H9 (cell line): ENCODE measurements at regions not wholly inside any gene's neighbourhood (a gene's known extent, or its start where the extent isn't known, plus 50 kb on each side); places are given as distances from the start of the nearest gene placed in this dataset.

Experiments used
- DNase-seq: peaks from one replicate; pipeline ENCODE4 v3.0.0-alpha.2; 2017
- H2AFZ ChIP-seq: one replicate; pipeline ENCODE4 v1.6.1; 2013; ENCODE audit warnings: mild to moderate bottlenecking, low read length, control low read depth, moderate library complexity
- H2AK5ac ChIP-seq: 2 replicates; pipeline ENCODE4 v1.6.1; 2013; ENCODE audit warnings: low read length, control low read depth, mixed read lengths; ENCODE audit not compliant: insufficient read length
- H2BK120ac ChIP-seq: one replicate; pipeline ENCODE4 v1.6.1; 2013; ENCODE audit warnings: low read depth, mild to moderate bottlenecking, low read length, control low read depth, inconsistent platforms; ENCODE audit not compliant: poor library complexity, severe bottlenecking
- H2BK12ac ChIP-seq: 2 replicates; pipeline ENCODE4 v1.6.1; 2013; ENCODE audit warnings: low read length, control low read depth, mixed read lengths, low read depth; ENCODE audit not compliant: insufficient read length
- H2BK15ac ChIP-seq: 2 replicates; pipeline ENCODE4 v1.6.1; 2013; ENCODE audit warnings: low read depth, low read length, control low read depth
- H2BK20ac ChIP-seq: one replicate; pipeline ENCODE4 v1.6.1; 2013; ENCODE audit warnings: low read depth, mild to moderate bottlenecking, low read length, control low read depth, inconsistent platforms; ENCODE audit not compliant: poor library complexity, severe bottlenecking
- H2BK5ac ChIP-seq: 2 replicates; pipeline ENCODE4 v1.6.1; 2013; ENCODE audit warnings: low read length, control low read depth, mixed read lengths; ENCODE audit not compliant: insufficient read length
- H3K14ac ChIP-seq: 2 replicates; pipeline ENCODE4 v1.6.1; 2013; ENCODE audit warnings: low read length, control low read depth; ENCODE audit not compliant: insufficient read depth
- H3K18ac ChIP-seq: 2 replicates; pipeline ENCODE4 v1.6.1; 2013; ENCODE audit warnings: low read depth, mild to moderate bottlenecking, mixed read lengths, low read length, control low read depth; ENCODE audit not compliant: insufficient read length
- H3K23ac ChIP-seq: 2 replicates; pipeline ENCODE4 v1.6.1; 2013; ENCODE audit warnings: low read length, control low read depth, mixed read lengths, low read depth; ENCODE audit not compliant: insufficient read length
- H3K23me2 ChIP-seq: 2 replicates; pipeline ENCODE4 v1.6.1; 2013; ENCODE audit warnings: low read depth, mild to moderate bottlenecking, mixed read lengths, low read length, control low read depth; ENCODE audit not compliant: insufficient read length, poor library complexity, severe bottlenecking
- H3K27ac ChIP-seq: 2 replicates; pipeline ENCODE4 v1.5.1; 2013; ENCODE audit warnings: low read length, control low read depth, mixed read lengths, low read depth; ENCODE audit not compliant: insufficient read length
- H3K27me3 ChIP-seq: 2 replicates; pipeline ENCODE4 v1.6.1; 2013; ENCODE audit warnings: low read length, control low read depth, inconsistent platforms; ENCODE audit not compliant: insufficient read depth
- H3K4ac ChIP-seq: 2 replicates; pipeline ENCODE4 v1.6.1; 2013; ENCODE audit warnings: low read depth, mild to moderate bottlenecking, control low read depth, inconsistent platforms, low read length, moderate library complexity
- H3K4me1 ChIP-seq: 2 replicates; pipeline ENCODE4 v1.6.1; 2013; ENCODE audit warnings: low read length, control low read depth, inconsistent platforms; ENCODE audit not compliant: insufficient read depth
- H3K4me2 ChIP-seq: 2 replicates; pipeline ENCODE4 v1.6.1; 2013; ENCODE audit warnings: low read length, control low read depth, mixed read lengths; ENCODE audit not compliant: insufficient read length, insufficient read depth
- H3K56ac ChIP-seq: 2 replicates; pipeline ENCODE4 v1.6.1; 2013; ENCODE audit warnings: low read depth, mild to moderate bottlenecking, mixed read lengths, low read length, control low read depth; ENCODE audit not compliant: insufficient read length
- H3K79me1 ChIP-seq: 2 replicates; pipeline ENCODE4 v1.6.1; 2013; ENCODE audit warnings: low read depth, mild to moderate bottlenecking, moderate library complexity, low read length, control low read depth, inconsistent platforms; ENCODE audit not compliant: insufficient read depth, poor library complexity, severe bottlenecking
- H3K79me2 ChIP-seq: 2 replicates; pipeline ENCODE4 v1.6.1; 2013; ENCODE audit warnings: low read length, control low read depth, inconsistent platforms; ENCODE audit not compliant: insufficient read depth
- H3K9ac ChIP-seq: 2 replicates; pipeline ENCODE4 v1.6.1; 2013; ENCODE audit warnings: low read length, control low read depth, mixed read lengths; ENCODE audit not compliant: insufficient read length; ENCODE audit errors: extremely low read depth
- H3K9me3 ChIP-seq: one replicate; pipeline ENCODE4 v1.6.1; 2013; ENCODE audit warnings: low read depth, low read length, inconsistent platforms; ENCODE audit not compliant: control insufficient read depth
- H3T11ph ChIP-seq: one replicate; pipeline ENCODE4 v1.6.1; 2013; ENCODE audit warnings: mild to moderate bottlenecking, low read length, control low read depth, inconsistent platforms
- H4K20me1 ChIP-seq: one replicate; pipeline ENCODE4 v1.6.1; 2013; ENCODE audit not compliant: control insufficient read depth, insufficient read length, insufficient read depth
- H4K5ac ChIP-seq: 2 replicates; pipeline ENCODE4 v1.6.1; 2013; ENCODE audit warnings: low read depth, mild to moderate bottlenecking, mixed read lengths, low read length, control low read depth; ENCODE audit not compliant: insufficient read length
- H4K8ac ChIP-seq: replicated peaks from 2 replicates; pipeline ENCODE4 v1.6.1; 2013; ENCODE audit warnings: low read length, control low read depth, mixed read lengths, low read depth; ENCODE audit not compliant: insufficient read length
- H4K91ac ChIP-seq: 2 replicates; pipeline ENCODE4 v1.6.1; 2013; ENCODE audit warnings: low read depth, mild to moderate bottlenecking, moderate library complexity, mixed read lengths, low read length, control low read depth; ENCODE audit not compliant: insufficient read length
- H3K27ac Mint-ChIP-seq, 3 experiments: 2 replicates in 2 of 3; 3 replicates in 1 of 3; pipeline ENCODE4 v1.8.0; 2020 to 2021; ENCODE audit warnings: mixed read lengths in 3 of 3, mild to moderate bottlenecking in 1 of 3, moderate library complexity in 1 of 3
- H3K27me3 Mint-ChIP-seq: 2 replicates; pipeline ENCODE4 v1.8.0; 2021; ENCODE audit warnings: low read depth, mild to moderate bottlenecking, moderate library complexity, mixed read lengths
- H3K36me3 Mint-ChIP-seq, 3 experiments: 2 replicates in 2 of 3; 3 replicates in 1 of 3; pipeline ENCODE4 v1.8.0; 2020 to 2021; ENCODE audit warnings: low read depth in 3 of 3, mixed read lengths in 3 of 3; ENCODE audit not compliant: insufficient read depth in 1 of 3
- H3K4me1 Mint-ChIP-seq, 2 experiments: 2 replicates each; pipeline ENCODE4 v1.8.0; 2020; ENCODE audit warnings: mixed read lengths in 2 of 2
- H3K4me3 Mint-ChIP-seq, 2 experiments: 2 replicates in 1 of 2; 3 replicates in 1 of 2; pipeline ENCODE4 v1.8.0; 2020 to 2021; ENCODE audit warnings: mild to moderate bottlenecking in 2 of 2, mixed read lengths in 2 of 2, moderate library complexity in 1 of 2
- H3K9me3 Mint-ChIP-seq, 2 experiments: 2 replicates in 1 of 2; 3 replicates in 1 of 2; pipeline ENCODE4 v1.8.0; 2020; ENCODE audit warnings: mild to moderate bottlenecking in 2 of 2, mixed read lengths in 2 of 2, moderate library complexity in 1 of 2
- WGBS: extraction: QIAGEN DNeasy Blood & Tissue Kit; methylation state at CpG from one replicate; pipeline ENCODE4 v1.1.7; 2013; ENCODE audit warnings: missing lambda C conversion rate, low lambda C conversion rate, mixed read lengths; ENCODE audit not compliant: insufficient read length; ENCODE audit errors: extremely low coverage; 5-methylcytosine and 5-hydroxymethylcytosine counted together
- TF ChIP-seq, protein P1 (sequence below): fragments of 200-600 bp; sonication (generic); conservative IDR thresholded peaks from 3 replicates; pipeline ENCODE4 v1.8.0; 2021; ENCODE audit warnings: antibody characterized with exemption, mild to moderate bottlenecking

DNA sequence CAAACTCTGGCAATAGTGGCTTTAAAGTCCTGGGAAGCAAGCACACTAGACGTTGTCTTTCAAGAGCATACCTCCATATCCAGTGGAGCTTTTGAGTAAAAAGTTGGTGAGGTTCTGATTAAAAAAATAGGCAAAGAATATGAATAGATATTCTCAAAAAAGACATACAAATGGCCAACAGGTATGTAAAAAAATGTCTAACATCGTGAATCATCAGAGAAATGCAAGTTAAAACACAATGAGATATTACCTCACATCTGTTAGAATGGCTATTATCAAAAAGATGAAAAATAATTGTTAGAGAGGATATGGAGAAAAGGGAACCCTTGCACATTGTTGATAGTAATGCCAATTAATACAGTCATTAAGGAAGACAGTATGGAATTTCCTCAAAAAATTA is 407.1 kb downstream of the MDFIC start:
- Histone ChIP-seq H2AFZ (no peak overlapping the region), H2BK120ac (no peak overlapping the region), H3K56ac (no peak overlapping the region), H4K20me1 (no peaks in the 10 kb centered on the region), H2BK15ac (no peak overlapping the region), H4K8ac (no peak overlapping the region), H4K5ac (no peak overlapping the region), H3K9ac (no peak overlapping the region), H3K79me2 (no peaks in the 10 kb centered on the region), H3K9me3 (no peaks in the 10 kb centered on the region), H2AK5ac (no peak overlapping the region), H2BK20ac (no peak overlapping the region), H3K18ac (no peak overlapping the region), H3K4ac (no peak overlapping the region), H3K79me1 (no peaks in the 10 kb centered on the region), H3K23ac (no peak overlapping the region), H2BK5ac (no peak overlapping the region), H3T11ph (no peak overlapping the region), H3K4me2 (no peak overlapping the region), H3K14ac (no peak overlapping the region), H3K27ac (no peak overlapping the region), H3K23me2 (no peaks in the 10 kb centered on the region), H4K91ac (no peak overlapping the region), H3K4me1 (no peaks in the 10 kb centered on the region), H3K27me3 (no peaks in the 10 kb centered on the region), H2BK12ac (no peak overlapping the region)
- no CpG with 5 or more reads among the region's 2 CpGs for WGBS
- Mint-ChIP-seq H3K9me3 (no peaks in the 10 kb centered on the region; a peak in 1 of 5 replicates), H3K4me1 (no peaks in the 10 kb centered on the region), H3K27me3 (peaks cover 2% of the 10 kb centered on the region; the same call in 1 of the 2 replicates), H3K36me3 (no peaks in the 10 kb centered on the region; a peak in 1 of 7 replicates), H3K4me3 (no peak overlapping the region), H3K27ac (no peak overlapping the region)
- TF ChIP-seq, protein P1, sequence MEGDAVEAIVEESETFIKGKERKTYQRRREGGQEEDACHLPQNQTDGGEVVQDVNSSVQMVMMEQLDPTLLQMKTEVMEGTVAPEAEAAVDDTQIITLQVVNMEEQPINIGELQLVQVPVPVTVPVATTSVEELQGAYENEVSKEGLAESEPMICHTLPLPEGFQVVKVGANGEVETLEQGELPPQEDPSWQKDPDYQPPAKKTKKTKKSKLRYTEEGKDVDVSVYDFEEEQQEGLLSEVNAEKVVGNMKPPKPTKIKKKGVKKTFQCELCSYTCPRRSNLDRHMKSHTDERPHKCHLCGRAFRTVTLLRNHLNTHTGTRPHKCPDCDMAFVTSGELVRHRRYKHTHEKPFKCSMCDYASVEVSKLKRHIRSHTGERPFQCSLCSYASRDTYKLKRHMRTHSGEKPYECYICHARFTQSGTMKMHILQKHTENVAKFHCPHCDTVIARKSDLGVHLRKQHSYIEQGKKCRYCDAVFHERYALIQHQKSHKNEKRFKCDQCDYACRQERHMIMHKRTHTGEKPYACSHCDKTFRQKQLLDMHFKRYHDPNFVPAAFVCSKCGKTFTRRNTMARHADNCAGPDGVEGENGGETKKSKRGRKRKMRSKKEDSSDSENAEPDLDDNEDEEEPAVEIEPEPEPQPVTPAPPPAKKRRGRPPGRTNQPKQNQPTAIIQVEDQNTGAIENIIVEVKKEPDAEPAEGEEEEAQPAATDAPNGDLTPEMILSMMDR: no peak
- no peak for DNase-seq
